Loucy (cell line): ENCODE measurements at regions not wholly inside any gene's neighbourhood (a gene's known extent, or its start where the extent isn't known, plus 50 kb on each side); places are given as distances from the start of the nearest gene placed in this dataset.
"Not testable (repeated sequence)": the region's sequence is repeated elsewhere in the genome, so short reads cannot be mapped to it uniquely, and the experiment has no call there.

ENCODE experiments used
- EZH2phosphoT487 ChIP-seq: fragments of 200-600 bp; IDR thresholded peaks from 2 replicates; pipeline ENCODE4 v1.6.1; 2018; ENCODE audit warnings: antibody characterized with exemption, mild to moderate bottlenecking, moderate library complexity, borderline replicate concordance
- TF ChIP-seq, protein P1 (sequence below): fragments of 200-600 bp; sonication (generic); conservative IDR thresholded peaks from 2 replicates; pipeline ENCODE4 v1.5.1; 2014; ENCODE audit warnings: mild to moderate bottlenecking, antibody characterized with exemption, low read length

DNA sequence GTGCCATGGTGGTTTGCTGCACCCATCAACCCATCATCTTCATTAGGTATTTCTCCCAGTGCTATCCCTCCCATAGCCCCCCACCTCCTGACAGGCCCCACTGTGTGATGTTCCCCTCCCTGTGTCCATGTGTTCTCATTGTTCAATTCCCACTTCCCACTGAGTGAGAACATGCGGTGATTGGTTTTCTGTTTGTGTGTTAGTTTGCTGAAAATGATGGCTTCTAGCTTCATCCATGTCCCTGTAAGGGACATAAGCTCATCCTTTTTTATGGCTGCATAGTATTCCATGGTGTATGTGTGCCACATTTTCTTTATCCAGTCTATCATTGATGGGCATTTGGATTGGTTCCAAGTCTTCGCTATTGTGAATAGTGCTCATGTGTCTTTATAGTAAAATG, 865.9 kb upstream of the CDH10 start:
- TF ChIP-seq, protein P1, sequence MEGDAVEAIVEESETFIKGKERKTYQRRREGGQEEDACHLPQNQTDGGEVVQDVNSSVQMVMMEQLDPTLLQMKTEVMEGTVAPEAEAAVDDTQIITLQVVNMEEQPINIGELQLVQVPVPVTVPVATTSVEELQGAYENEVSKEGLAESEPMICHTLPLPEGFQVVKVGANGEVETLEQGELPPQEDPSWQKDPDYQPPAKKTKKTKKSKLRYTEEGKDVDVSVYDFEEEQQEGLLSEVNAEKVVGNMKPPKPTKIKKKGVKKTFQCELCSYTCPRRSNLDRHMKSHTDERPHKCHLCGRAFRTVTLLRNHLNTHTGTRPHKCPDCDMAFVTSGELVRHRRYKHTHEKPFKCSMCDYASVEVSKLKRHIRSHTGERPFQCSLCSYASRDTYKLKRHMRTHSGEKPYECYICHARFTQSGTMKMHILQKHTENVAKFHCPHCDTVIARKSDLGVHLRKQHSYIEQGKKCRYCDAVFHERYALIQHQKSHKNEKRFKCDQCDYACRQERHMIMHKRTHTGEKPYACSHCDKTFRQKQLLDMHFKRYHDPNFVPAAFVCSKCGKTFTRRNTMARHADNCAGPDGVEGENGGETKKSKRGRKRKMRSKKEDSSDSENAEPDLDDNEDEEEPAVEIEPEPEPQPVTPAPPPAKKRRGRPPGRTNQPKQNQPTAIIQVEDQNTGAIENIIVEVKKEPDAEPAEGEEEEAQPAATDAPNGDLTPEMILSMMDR: not testable (repeated sequence)
- not testable (repeated sequence) for TF ChIP-seq EZH2phosphoT487
